K562 (cell line): ENCODE measurements at regions not wholly inside any gene's neighbourhood (a gene's known extent, or its start where the extent isn't known, plus 50 kb on each side); places are given as distances from the start of the nearest gene placed in this dataset.

Experiments
- ATAC-seq: fragments of 200-7000 bp; cut with Tn5 transposase; 3 replicates; pipeline ENCODE4 v1.9.1; 2020; ENCODE audit warnings: moderate library complexity
- BruUV-seq: library from RNA; stranded (reverse); fragments of 400-500 nt; replicated peaks from 2 replicates; lab custom pipeline; 2021; lab: Mats Ljungman, UMichigan
- CTCF ChIA-PET: fragments of 300-600 bp; formaldehyde crosslinking; extraction: SDS; loops from one replicate; lab custom pipeline; 2021; ENCODE audit warnings: low intra/inter-chr PET ratio; lab: Yijun Ruan, JAX
- POLR2A ChIA-PET: fragments of 300-600, 350-650 bp; sonication (Branson Sonifier 250); formaldehyde crosslinking; extraction: SDS; loops from one replicate; lab custom pipeline; 2021; ENCODE audit warnings: antibody characterized with exemption, inconsistent platforms; lab: Yijun Ruan, JAX
- DNase-seq, 4 experiments: peaks; one replicate each; pipeline versions ENCODE4 v3.0.0 to v3.0.0-alpha.2; 2011 to 2018; ENCODE audit warnings: low spot score in 3 of 4, mixed read lengths in 3 of 4; ENCODE audit errors: extremely low read depth in 1 of 4
- FAIRE-seq: peaks from 2 replicates; lab custom pipeline; 2011; peaks lifted over from hg19 to GRCh38; lab: Jason Lieb, UNC
- H2AFZ ChIP-seq: 2 replicates; pipeline ENCODE4 v1.6.0; 2011; ENCODE audit warnings: low read depth, low read length, control low read depth, inconsistent platforms
- H3K27ac ChIP-seq: fragments of 200-600 bp; 3 replicates; pipeline ENCODE4 v1.8.0; 2011; ENCODE audit warnings: low read depth, mild to moderate bottlenecking, control low read depth, inconsistent platforms, low read length, moderate library complexity, mixed read lengths; ENCODE audit errors: extremely low read depth
- H3K27me3 ChIP-seq, 2 experiments: fragments of 300-600 bp in 1 of 2; 2 replicates in 1 of 2; 3 replicates in 1 of 2; pipeline versions ENCODE4 v1.6.0 to v1.8.0; 2011; ENCODE audit warnings: inconsistent platforms in 2 of 2, low read length in 2 of 2, mild to moderate bottlenecking in 1 of 2, mixed read lengths in 1 of 2, moderate library complexity in 1 of 2; ENCODE audit not compliant: control insufficient read depth in 2 of 2, insufficient read depth in 2 of 2
- H3K36me3 ChIP-seq: fragments of 300-600 bp; 3 replicates; pipeline ENCODE4 v1.8.0; 2011; ENCODE audit warnings: mild to moderate bottlenecking, low read length, inconsistent platforms; ENCODE audit not compliant: control insufficient read depth, insufficient read depth
- H3K4me1 ChIP-seq, 2 experiments: fragments of 200-600 bp in 1 of 2; replicated peaks in 1 of 2; 2 replicates in 1 of 2; 3 replicates in 1 of 2; pipeline versions ENCODE4 v1.5.1 to v1.8.0; 2011; ENCODE audit warnings: inconsistent platforms in 2 of 2, low read length in 2 of 2, mild to moderate bottlenecking in 1 of 2, mixed read lengths in 1 of 2, moderate library complexity in 1 of 2; ENCODE audit not compliant: control insufficient read depth in 2 of 2, insufficient read depth in 2 of 2
- H3K4me2 ChIP-seq: 2 replicates; pipeline ENCODE4 v1.6.1; 2011; ENCODE audit warnings: low read length, control low read depth, inconsistent platforms, mixed read lengths; ENCODE audit not compliant: insufficient read depth
- H3K4me3 ChIP-seq: fragments of 200-600 bp; sonication (generic), shearing (Covaris generic); 2 replicates; pipeline ENCODE4 v1.5.1; 2016; ENCODE audit warnings: control low read depth, inconsistent platforms
- H3K79me2 ChIP-seq: fragments of 200-600 bp; 3 replicates; pipeline ENCODE4 v1.8.0; 2011; ENCODE audit warnings: low read length, inconsistent platforms; ENCODE audit not compliant: control insufficient read depth, insufficient read depth
- H3K9ac ChIP-seq, 2 experiments: 2 replicates each; pipeline versions ENCODE4 v1.6.0 to v1.6.1; 2011; ENCODE audit warnings: low read depth in 2 of 2, low read length in 2 of 2, control low read depth in 1 of 2, inconsistent platforms in 1 of 2, mild to moderate bottlenecking in 1 of 2, mixed read lengths in 1 of 2; ENCODE audit not compliant: insufficient read depth in 1 of 2
- H3K9me1 ChIP-seq: one replicate; pipeline ENCODE4 v1.6.0; 2011; ENCODE audit warnings: inconsistent platforms, mild to moderate bottlenecking, low read length, moderate library complexity; ENCODE audit not compliant: control insufficient read depth, insufficient read depth
- H3K9me3 ChIP-seq: replicated peaks from 2 replicates; pipeline ENCODE4 v1.5.1; 2011; ENCODE audit warnings: low read depth, low read length, inconsistent platforms; ENCODE audit not compliant: control insufficient read depth, insufficient read depth
- H4K20me1 ChIP-seq: replicated peaks from 2 replicates; pipeline ENCODE4 v1.6.1; 2011; ENCODE audit warnings: low read length, inconsistent platforms, mixed read lengths; ENCODE audit not compliant: control insufficient read depth, insufficient read depth
- BACH1 ChIP-seq: fragments of 200-800 bp; sonication (Bioruptor generic); IDR thresholded peaks from 2 replicates; pipeline ENCODE4 v1.6.1; 2016; ENCODE audit warnings: missing genetic modification characterization, missing compliant biosample characterization
- CBX1 ChIP-seq: sonication (generic); IDR thresholded peaks from 2 replicates; pipeline ENCODE4 v1.6.1; 2016; ENCODE audit warnings: antibody characterized with exemption, low read depth, mild to moderate bottlenecking
- GABPA ChIP-seq: fragments of 200-800 bp; sonication (Bioruptor generic); conservative IDR thresholded peaks from 2 replicates; pipeline ENCODE4 v1.6.1; 2016; ENCODE audit warnings: low read depth, missing genetic modification characterization, missing compliant biosample characterization
- KDM4B ChIP-seq, 2 experiments: fragments of 450-650 bp in 1 of 2; sonication (generic) in 1 of 2; IDR thresholded peaks; 2 replicates each; pipeline ENCODE4 v1.6.1; 2016 to 2017; ENCODE audit warnings: borderline replicate concordance in 2 of 2, antibody characterized with exemption in 1 of 2, low read depth in 1 of 2, mild to moderate bottlenecking in 1 of 2
- KHSRP ChIP-seq: fragments of 450-650 bp; IDR thresholded peaks from 2 replicates; pipeline ENCODE4 v1.6.1; 2017
- LARP7 ChIP-seq: fragments of 450-650 bp; IDR thresholded peaks from 2 replicates; pipeline ENCODE4 v1.6.1; 2016
- MXI1 ChIP-seq: IDR thresholded peaks from 2 replicates; pipeline ENCODE4 v1.6.1; 2011; ENCODE audit warnings: low read depth, mild to moderate bottlenecking, improper control_type of control experiment, low read length
- POLR3G ChIP-seq: IDR thresholded peaks from 2 replicates; pipeline ENCODE4 v1.6.1; 2011; ENCODE audit not compliant: insufficient read length, insufficient replicate concordance; ENCODE audit errors: extremely low read depth
- SMAD4 ChIP-seq: fragments of 250-450 bp; sonication (Bioruptor Pico); conservative IDR thresholded peaks from 2 replicates; pipeline ENCODE4 v1.8.0; 2021; ENCODE audit warnings: inconsistent platforms, mild to moderate bottlenecking, moderate library complexity
- SPI1 ChIP-seq: IDR thresholded peaks from 2 replicates; pipeline ENCODE4 v1.6.1; 2011; ENCODE audit warnings: low read depth, low read length, control low read depth, borderline replicate concordance
- WGBS: fragments of 100-300 bp; shearing (Covaris generic); methylation state at CpG from one replicate; pipeline ENCODE4 v1.1.6; 2016; ENCODE audit warnings: low coverage, mixed read lengths; ENCODE audit not compliant: insufficient coverage; ENCODE audit errors: missing lambda C conversion rate; 5-methylcytosine and 5-hydroxymethylcytosine counted together
- in situ Hi-C: fragments of 300-500 bp; cut with MboI; formaldehyde crosslinking; loops from 4 replicates; pipeline ENCODE4 v1.15.0; 2018; ENCODE audit warnings: inconsistent platforms, mixed read lengths
- intact Hi-C: fragments of 100-400 bp; cut with micrococcal nuclease; formaldehyde crosslinking; loops from 2 replicates; pipeline ENCODE4 v1.14.2; 2022
- TF ChIP-seq, protein P1 (sequence below): fragments of 250-450 bp; sonication (Bioruptor Pico); IDR thresholded peaks from 2 replicates; pipeline ENCODE4 v1.8.0; 2021; ENCODE audit warnings: mild to moderate bottlenecking, moderate library complexity
- TF ChIP-seq, protein P2 (sequence below): fragments of 450-650 bp; formaldehyde crosslinking; IDR thresholded peaks from 2 replicates; pipeline ENCODE4 v1.4.0; 2022; ENCODE audit warnings: mild to moderate bottlenecking, moderate library complexity
- TF ChIP-seq, protein P3 (sequence below): sonication (generic); formaldehyde crosslinking; IDR thresholded peaks from 2 replicates; pipeline ENCODE4 v1.8.0; 2022; ENCODE audit warnings: mild to moderate bottlenecking, missing genetic modification reagents

DNA sequence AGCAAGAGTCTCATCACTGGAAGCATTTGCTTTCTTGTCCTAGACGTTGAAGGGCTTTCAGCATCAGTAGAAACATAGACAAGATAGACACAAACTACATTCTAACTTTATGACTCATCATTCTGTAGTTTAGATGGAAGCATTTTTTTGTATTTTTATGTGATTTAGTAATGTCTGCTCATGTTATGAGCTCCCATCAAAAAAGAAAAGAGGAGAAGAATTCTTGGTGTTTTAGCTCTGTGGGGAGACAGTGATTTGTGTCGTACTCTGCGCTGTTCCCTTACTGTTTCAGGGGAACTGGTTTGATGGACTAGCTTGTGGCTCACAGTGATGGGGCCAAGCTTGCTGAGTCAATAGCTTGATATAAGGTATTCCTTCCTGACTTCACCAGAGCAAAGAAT is 159.2 kb upstream of the WWC1 start:
- in situ Hi-C loops (no loop called here), intact Hi-C loops (no loop called here)
- Histone ChIP-seq H3K4me3 (no peak overlapping the region), H3K4me1 (no peaks in the 10 kb centered on the region), H3K4me2 (no peak overlapping the region), H4K20me1 (no peaks in the 10 kb centered on the region), H3K79me2 (no peaks in the 10 kb centered on the region), H3K9me3 (no peaks in the 10 kb centered on the region), H3K9me1 (no peaks in the 10 kb centered on the region), H3K27ac (no peak overlapping the region), H3K9ac (no peak overlapping the region), H3K36me3 (no peaks in the 10 kb centered on the region), H3K27me3 (no peaks in the 10 kb centered on the region; a peak in 1 of 5 replicates), H2AFZ (no peak overlapping the region)
- TF ChIP-seq KHSRP (no peak), LARP7 (no peak), CBX1 (no peak), SMAD4 (CRISPR knock-in tag) (no peak), SPI1 (no peak), POLR3G (no peak), KDM4B (IDR thresholded peaks at IDR 0.05; ENCODE audit: borderline replicate concordance in 2 of 2, low read depth in 1 of 2) (no peak), BACH1 (tag) (no peak), MXI1 (no peak), GABPA (tag) (no peak)
- TF ChIP-seq, protein P1, sequence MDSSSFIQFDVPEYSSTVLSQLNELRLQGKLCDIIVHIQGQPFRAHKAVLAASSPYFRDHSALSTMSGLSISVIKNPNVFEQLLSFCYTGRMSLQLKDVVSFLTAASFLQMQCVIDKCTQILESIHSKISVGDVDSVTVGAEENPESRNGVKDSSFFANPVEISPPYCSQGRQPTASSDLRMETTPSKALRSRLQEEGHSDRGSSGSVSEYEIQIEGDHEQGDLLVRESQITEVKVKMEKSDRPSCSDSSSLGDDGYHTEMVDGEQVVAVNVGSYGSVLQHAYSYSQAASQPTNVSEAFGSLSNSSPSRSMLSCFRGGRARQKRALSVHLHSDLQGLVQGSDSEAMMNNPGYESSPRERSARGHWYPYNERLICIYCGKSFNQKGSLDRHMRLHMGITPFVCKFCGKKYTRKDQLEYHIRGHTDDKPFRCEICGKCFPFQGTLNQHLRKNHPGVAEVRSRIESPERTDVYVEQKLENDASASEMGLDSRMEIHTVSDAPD (CRISPR knock-in tag) = no peak
- TF ChIP-seq, protein P2, sequence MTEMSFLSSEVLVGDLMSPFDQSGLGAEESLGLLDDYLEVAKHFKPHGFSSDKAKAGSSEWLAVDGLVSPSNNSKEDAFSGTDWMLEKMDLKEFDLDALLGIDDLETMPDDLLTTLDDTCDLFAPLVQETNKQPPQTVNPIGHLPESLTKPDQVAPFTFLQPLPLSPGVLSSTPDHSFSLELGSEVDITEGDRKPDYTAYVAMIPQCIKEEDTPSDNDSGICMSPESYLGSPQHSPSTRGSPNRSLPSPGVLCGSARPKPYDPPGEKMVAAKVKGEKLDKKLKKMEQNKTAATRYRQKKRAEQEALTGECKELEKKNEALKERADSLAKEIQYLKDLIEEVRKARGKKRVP = no peak
- TF ChIP-seq, protein P3, sequence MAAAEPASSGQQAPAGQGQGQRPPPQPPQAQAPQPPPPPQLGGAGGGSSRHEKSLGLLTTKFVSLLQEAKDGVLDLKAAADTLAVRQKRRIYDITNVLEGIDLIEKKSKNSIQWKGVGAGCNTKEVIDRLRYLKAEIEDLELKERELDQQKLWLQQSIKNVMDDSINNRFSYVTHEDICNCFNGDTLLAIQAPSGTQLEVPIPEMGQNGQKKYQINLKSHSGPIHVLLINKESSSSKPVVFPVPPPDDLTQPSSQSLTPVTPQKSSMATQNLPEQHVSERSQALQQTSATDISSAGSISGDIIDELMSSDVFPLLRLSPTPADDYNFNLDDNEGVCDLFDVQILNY = no peak
- ChIA-PET POLR2A (interaction anchor here (1.5 kb wide), 1 partner anchor 10 kb away, joined by 4 read pairs; no protein-coding TSS in a partner anchor), CTCF (no interaction called here)
- ATAC-seq (no peak), FAIRE-seq (no peak), DNase-seq (no peak)
- 0% methylated on average over 3 of the region's 3 CpGs for WGBS
- no TSS peak for BruUV-seq
